BLaER1 (cell line): ENCODE measurements at regions not wholly inside any gene's neighbourhood (a gene's known extent, or its start where the extent isn't known, plus 50 kb on each side); places are given as distances from the start of the nearest gene placed in this dataset.
A peak's percentile ranks its signal among the peaks of the same experiment; 100 is the strongest.

Source experiments
- H3K27ac ChIP-seq: shearing (Covaris generic); formaldehyde crosslinking; 2 replicates; pipeline ENCODE4 v1.8.1; 2022
- H3K27me3 ChIP-seq: shearing (Covaris generic); formaldehyde crosslinking; 2 replicates; pipeline ENCODE4 v1.8.1; 2022
- H3K36me3 ChIP-seq: shearing (Covaris generic); formaldehyde crosslinking; 2 replicates; pipeline ENCODE4 v1.8.1; 2022
- H3K4me1 ChIP-seq: shearing (Covaris generic); formaldehyde crosslinking; 2 replicates; pipeline ENCODE4 v1.8.1; 2022
- H3K4me2 ChIP-seq: shearing (Covaris generic); formaldehyde crosslinking; 2 replicates; pipeline ENCODE4 v1.8.1; 2022
- H3K4me3 ChIP-seq: shearing (Covaris generic); formaldehyde crosslinking; 2 replicates; pipeline ENCODE4 v1.8.1; 2022
- H3K9ac ChIP-seq: shearing (Covaris generic); formaldehyde crosslinking; 2 replicates; pipeline ENCODE4 v1.8.1; 2022
- H3K9me3 ChIP-seq: shearing (Covaris generic); formaldehyde crosslinking; 2 replicates; pipeline ENCODE4 v1.8.1; 2022
- H4K20me1 ChIP-seq: shearing (Covaris generic); formaldehyde crosslinking; 2 replicates; pipeline ENCODE4 v1.8.1; 2022
- Cebpa-rat ChIP-seq: shearing (Covaris generic); IDR thresholded peaks from 2 replicates; pipeline ENCODE4 v1.8.1; 2022

DNA sequence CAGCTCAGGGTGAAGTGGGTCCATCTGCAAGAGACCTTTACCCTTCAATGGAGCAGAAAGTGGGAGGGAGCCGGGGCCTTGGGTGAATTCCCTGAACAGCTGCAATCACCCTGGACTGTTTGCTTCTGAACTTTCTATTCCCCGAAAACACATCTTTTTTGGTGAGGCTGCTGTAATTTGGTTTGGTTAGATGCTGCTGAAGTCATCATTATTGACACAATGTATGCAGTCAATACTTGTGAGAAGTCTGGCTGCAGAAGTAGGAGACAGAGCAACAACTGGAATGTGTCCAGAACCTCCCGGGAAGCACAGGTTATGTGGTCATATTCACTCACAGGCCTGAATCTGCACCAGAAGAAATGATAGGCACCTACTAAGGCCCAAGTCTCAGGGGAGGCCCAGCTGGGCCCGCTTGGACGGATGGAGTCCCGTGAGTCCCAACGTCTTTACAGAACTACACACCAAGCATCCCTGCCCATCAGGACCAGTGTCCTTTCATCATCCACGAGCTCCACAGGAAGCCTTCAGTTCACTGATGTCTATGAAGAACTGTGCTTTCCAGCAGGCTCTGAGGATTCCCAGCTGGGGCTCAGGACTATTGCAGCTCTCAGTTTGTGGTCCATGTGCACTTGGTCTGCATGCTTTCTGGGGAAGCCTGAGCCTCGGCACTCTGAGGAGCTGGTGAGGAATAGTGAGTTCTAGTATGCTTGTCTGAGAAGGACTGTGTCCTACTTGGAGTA is 177.6 kb downstream of the THBS2 start:
- H3K4me1 ChIP-seq: no peaks in the 10 kb centered on the region
- H4K20me1 ChIP-seq: no peaks in the 10 kb centered on the region
- no peak overlapping the region for H3K9ac ChIP-seq
- H3K9me3 ChIP-seq: no peaks in the 10 kb centered on the region; the same call in 1 of the 2 replicates
- no peak for TF ChIP-seq Cebpa-rat
- no peaks in the 10 kb centered on the region for H3K36me3 ChIP-seq
- H3K4me2 ChIP-seq: no peak overlapping the region
- no peak overlapping the region for H3K27ac ChIP-seq
- H3K4me3 ChIP-seq: no peak overlapping the region
- no peaks in the 10 kb centered on the region for H3K27me3 ChIP-seq

DNA sequence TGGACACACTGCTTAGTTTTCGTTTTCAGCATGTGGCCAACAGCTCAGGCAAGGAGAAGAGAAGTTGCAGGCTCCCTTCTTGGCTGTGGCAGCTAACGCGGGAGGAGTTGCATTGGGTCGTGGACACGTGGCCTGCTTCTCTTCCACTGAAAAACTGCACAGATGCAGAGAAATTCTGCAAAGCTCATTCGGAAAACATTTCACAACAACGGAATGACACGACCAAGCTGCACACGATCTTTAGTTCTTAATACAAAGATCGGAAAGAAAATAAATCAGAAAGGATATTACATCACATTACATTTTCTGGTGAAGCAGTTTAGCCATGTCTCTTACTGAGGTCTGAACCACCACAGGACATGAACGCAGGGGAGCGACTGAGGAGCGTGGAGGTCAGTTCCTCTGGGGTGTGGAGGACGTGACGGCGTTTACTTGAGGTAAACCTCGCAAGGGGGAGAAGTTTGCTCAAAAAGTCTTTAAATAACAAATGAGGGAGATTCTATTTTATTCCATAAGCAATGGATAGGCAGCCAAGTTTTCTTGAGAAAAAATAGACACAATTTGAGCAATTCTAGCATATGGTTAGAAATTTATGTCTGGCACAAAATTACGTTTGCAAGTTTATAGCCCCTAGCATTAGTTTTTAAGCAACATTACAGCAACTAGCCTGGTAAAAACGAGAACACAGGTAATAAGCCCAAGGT is 178.3 kb downstream of the THBS2 start:
- Histone ChIP-seq H3K36me3 (no peaks in the 10 kb centered on the region), H3K4me3 (no peak overlapping the region), H3K27me3 (no peaks in the 10 kb centered on the region), H4K20me1 (no peaks in the 10 kb centered on the region), H3K9ac (no peak overlapping the region), H3K27ac (no peak overlapping the region), H3K4me2 (no peak overlapping the region), H3K9me3 (no peaks in the 10 kb centered on the region; the same call in 1 of the 2 replicates), H3K4me1 (no peaks in the 10 kb centered on the region)
- TF ChIP-seq Cebpa-rat: 0 out of 2 replicates have a peak, but pooled peaks have one; percentile 7

DNA sequence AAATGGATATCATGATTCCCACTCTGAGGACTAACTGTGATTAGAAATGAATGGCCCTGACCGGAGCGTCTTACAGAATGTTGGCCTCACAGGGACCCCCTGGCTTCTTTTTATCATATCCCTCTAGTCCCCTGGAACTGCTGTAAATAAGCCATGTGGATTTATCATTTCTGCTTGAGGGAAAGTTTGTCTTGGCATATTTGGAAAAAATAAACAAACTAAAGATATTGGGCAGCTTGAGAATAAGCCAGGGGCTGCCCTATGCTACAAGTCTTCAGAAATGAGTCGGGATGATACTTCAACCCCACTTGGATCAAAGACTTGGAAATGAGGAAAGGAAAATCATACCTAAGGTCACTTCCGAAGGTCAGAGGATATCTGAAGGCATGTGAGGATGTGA is 179.1 kb downstream of the THBS2 start:
- H3K36me3 ChIP-seq: no peaks in the 10 kb centered on the region
- no peaks in the 10 kb centered on the region for H3K4me1 ChIP-seq
- H3K27ac ChIP-seq: no peak overlapping the region
- TF ChIP-seq Cebpa-rat: no peak
- H3K4me2 ChIP-seq: no peak overlapping the region
- no peaks in the 10 kb centered on the region for H4K20me1 ChIP-seq
- H3K9me3 ChIP-seq: no peaks in the 10 kb centered on the region; the same call in 1 of the 2 replicates
- no peaks in the 10 kb centered on the region for H3K27me3 ChIP-seq
- no peak overlapping the region for H3K4me3 ChIP-seq
- no peak overlapping the region for H3K9ac ChIP-seq

DNA sequence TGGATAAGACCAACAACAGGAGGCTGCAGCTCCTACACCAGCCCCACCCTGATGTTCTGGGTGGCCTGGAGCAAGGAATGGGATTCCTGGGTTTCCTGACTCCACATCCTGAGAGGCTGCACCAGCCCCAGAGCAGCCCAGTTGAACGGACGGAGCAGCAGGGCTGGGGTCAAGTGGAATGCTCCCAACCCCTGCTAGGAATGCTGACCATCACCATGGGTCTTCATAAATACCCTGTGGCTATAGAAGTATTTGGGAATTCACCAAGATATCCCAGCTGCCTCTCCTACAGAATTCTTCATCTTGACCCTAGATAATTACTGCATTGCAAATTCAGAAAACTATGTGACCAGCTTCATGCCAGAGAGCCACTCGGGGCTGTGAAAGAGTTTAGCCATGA is 180.3 kb downstream of the THBS2 start:
- Histone ChIP-seq H3K4me1 (no peaks in the 10 kb centered on the region), H3K36me3 (no peaks in the 10 kb centered on the region), H3K4me3 (no peak overlapping the region)

DNA sequence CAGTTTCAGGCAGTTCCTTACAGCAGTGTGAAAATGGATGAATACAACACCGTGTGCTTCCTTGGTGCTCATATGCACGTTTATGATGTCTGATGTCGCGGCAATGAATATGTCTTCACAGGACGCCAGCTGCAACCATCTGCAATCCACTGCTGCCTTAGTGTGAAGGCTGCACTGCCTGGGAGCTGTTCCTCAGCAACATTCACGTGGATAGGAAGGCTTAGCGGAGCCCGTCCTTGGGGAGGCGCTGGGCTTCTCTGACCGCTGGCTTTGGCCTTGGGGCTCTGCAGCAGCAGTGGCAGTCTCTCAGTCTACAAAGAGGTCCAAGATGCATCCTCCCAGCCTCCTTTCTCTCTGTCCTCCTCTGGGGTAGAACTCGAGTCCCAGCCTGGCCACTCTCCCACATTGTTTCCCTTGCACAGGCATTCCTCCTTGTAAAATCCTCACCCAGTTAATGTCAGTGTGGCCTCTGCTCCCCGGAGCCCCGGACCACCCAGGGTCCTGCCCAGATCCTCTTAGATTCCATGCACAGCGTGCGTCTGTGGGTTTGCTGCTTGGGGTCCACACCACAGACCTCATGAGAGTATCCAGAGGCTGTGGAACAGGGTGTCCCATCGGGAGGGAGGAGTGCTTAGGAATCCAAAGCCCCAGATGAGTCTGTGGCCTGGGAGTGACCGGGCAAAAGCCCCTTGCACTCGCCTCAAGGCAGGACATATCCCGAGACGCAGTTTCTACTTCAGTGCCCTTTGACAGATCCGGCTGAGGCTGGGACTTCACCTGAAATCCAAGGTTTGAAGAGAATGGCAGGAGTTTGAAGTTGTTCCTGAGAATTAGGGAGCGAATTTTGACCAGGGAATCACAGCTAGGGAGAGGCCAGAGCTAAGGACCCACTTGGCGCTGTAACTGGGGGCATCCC is 181.3 kb downstream of the THBS2 start:
- no peak overlapping the region for H3K9ac ChIP-seq
- H3K27ac ChIP-seq: no peak overlapping the region
- H3K9me3 ChIP-seq: no peaks in the 10 kb centered on the region; the same call in 1 of the 2 replicates
- H3K4me2 ChIP-seq: no peak overlapping the region
- H3K4me3 ChIP-seq: no peak overlapping the region
- H3K27me3 ChIP-seq: no peaks in the 10 kb centered on the region
- H3K36me3 ChIP-seq: no peaks in the 10 kb centered on the region
- TF ChIP-seq Cebpa-rat: no peak
- no peaks in the 10 kb centered on the region for H4K20me1 ChIP-seq
- H3K4me1 ChIP-seq: no peaks in the 10 kb centered on the region

More for the DNA sequence above, 180.3 kb downstream of the THBS2 start:
- no peak overlapping the region for H3K27ac ChIP-seq
- H4K20me1 ChIP-seq: no peaks in the 10 kb centered on the region
- H3K27me3 ChIP-seq: no peaks in the 10 kb centered on the region
- H3K9me3 ChIP-seq: no peaks in the 10 kb centered on the region; the same call in 1 of the 2 replicates
- no peak overlapping the region for H3K9ac ChIP-seq
- no peak for TF ChIP-seq Cebpa-rat
- no peak overlapping the region for H3K4me2 ChIP-seq

DNA sequence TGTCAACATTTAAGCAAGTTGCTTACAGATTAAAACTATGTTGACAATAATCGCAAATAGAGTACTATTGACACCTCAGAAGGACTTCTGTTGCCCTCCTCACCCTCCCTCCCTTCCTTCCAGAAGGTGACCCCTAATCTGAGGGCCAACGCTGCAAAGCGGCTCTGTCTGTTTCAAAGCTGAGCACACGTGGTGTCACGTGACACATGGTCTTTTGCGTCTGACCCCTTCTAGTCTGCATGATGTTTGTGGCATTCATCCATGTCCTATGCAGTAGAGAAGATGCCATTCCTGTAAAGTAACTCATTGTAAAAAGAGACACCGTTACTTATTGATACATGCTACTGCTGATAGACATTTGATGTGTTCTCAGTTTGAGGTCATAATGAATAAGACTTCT is 182.3 kb downstream of the THBS2 start:
- no peak overlapping the region for H3K9ac ChIP-seq
- H3K27ac ChIP-seq: no peak overlapping the region
- no peaks in the 10 kb centered on the region for H3K27me3 ChIP-seq

DNA sequence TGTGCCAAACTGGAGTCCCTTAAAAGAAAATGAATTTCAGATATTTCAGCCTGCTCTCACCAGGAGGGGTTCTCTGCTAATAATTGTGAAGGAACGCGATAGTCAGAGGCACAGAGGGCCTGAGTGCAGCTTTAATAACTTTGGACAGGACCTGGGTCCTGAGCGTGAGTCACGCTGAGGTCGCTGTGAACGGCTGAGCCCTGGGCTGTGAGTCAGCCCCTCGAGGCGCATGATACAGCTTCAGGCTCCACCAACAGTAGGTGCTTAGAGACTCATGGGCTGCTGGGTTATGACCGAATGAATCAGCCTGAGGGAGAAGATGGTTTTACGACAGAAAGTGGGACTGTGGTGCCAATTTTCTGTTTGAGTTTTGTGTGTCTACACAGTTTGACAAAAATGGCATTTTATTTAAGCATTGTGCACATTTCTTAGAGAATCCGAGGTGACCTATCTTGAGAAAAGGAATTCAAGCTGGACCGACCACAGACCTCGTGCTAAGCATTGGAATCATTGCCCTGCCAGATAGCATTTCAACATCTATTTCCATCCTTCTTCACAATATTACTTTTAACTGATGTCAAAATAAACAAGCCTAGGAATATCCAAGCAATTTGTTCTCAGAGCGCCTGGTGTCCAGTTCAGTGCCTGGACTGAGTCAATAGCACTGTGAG is 183.0 kb downstream of the THBS2 start:
- no peaks in the 10 kb centered on the region for H3K4me1 ChIP-seq
- no peaks in the 10 kb centered on the region for H3K27me3 ChIP-seq
- no peak overlapping the region for H3K4me3 ChIP-seq
- no peak for TF ChIP-seq Cebpa-rat
- H3K36me3 ChIP-seq: no peaks in the 10 kb centered on the region
- H3K4me2 ChIP-seq: no peak overlapping the region
- no peak overlapping the region for H3K9ac ChIP-seq
- no peak overlapping the region for H3K27ac ChIP-seq
- H3K9me3 ChIP-seq: no peaks in the 10 kb centered on the region; the same call in 1 of the 2 replicates
- no peaks in the 10 kb centered on the region for H4K20me1 ChIP-seq

More for the DNA sequence above, 182.3 kb downstream of the THBS2 start:
- no peaks in the 10 kb centered on the region for H4K20me1 ChIP-seq
- TF ChIP-seq Cebpa-rat: no peak
- H3K9me3 ChIP-seq: no peaks in the 10 kb centered on the region; the same call in 1 of the 2 replicates
- H3K4me3 ChIP-seq: no peak overlapping the region
- no peaks in the 10 kb centered on the region for H3K4me1 ChIP-seq
- no peak overlapping the region for H3K4me2 ChIP-seq
- no peaks in the 10 kb centered on the region for H3K36me3 ChIP-seq

DNA sequence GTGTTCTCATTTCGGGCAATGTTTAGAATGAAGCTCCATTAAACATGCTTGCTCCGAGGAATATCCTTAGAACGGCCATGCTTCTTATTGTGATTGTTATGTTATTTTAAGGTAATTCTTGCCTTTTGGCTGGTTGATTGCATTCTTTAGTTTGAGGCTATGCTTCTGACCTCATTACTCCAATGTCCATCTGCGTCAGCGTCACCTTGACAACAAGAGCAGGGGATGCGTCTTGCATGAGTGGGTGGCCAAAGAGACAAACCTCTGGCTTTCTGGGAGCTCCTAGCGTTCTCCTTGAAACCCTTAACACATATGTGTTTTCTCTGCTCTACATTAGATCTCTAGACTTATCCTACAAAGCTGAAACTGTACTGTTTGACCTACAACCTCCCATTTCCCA is 184.3 kb downstream of the THBS2 start:
- H3K4me3 ChIP-seq: no peak overlapping the region
- TF ChIP-seq Cebpa-rat: no peak
- H3K27me3 ChIP-seq: no peaks in the 10 kb centered on the region
- no peaks in the 10 kb centered on the region for H3K4me1 ChIP-seq
- H3K9me3 ChIP-seq: no peaks in the 10 kb centered on the region; the same call in 1 of the 2 replicates
- H4K20me1 ChIP-seq: no peaks in the 10 kb centered on the region
- no peak overlapping the region for H3K4me2 ChIP-seq
- H3K9ac ChIP-seq: no peak overlapping the region
- no peaks in the 10 kb centered on the region for H3K36me3 ChIP-seq
- H3K27ac ChIP-seq: no peak overlapping the region

DNA sequence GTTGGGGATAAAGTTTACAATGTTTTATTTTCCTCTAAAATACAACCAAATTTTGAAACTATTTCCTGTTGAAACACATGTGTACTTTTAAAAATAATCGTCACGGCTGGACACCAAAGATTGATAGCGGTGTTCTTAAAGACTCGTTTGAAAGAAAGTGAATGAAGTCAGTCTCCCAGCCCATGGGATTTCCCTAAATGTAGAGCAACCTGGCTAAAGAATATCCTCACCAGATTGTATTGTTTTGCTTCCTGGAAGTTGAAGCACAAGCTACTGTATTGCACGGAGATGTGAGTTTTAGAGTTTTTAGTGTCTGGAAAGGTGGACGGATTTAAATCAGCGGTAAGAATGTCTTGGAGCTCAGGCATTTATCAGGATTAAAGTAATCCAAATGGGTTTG is 189.5 kb downstream of the THBS2 start:
- Histone ChIP-seq H3K27ac (no peak overlapping the region), H3K4me1 (0 out of 2 replicates have a peak, but pooled peaks cover 4% of the 10 kb centered on the region), H3K9me3 (no peaks in the 10 kb centered on the region; the same call in 1 of the 2 replicates), H3K4me2 (no peak overlapping the region), H3K4me3 (no peak overlapping the region), H3K36me3 (no peaks in the 10 kb centered on the region), H4K20me1 (no peaks in the 10 kb centered on the region), H3K9ac (no peak overlapping the region), H3K27me3 (no peaks in the 10 kb centered on the region)
- TF ChIP-seq Cebpa-rat: no peak
